ENCODE measurements at regions not wholly inside any gene's neighbourhood (a gene's known extent, or its start where the extent isn't known, plus 50 kb on each side); places are given as distances from the start of the nearest gene placed in this dataset.
"Not testable (repeated sequence)": the region's sequence is repeated elsewhere in the genome, so short reads cannot be mapped to it uniquely, and the experiment has no call there.

- TF ChIP-seq REST (IDR thresholded peaks at IDR 0.05; ENCODE audit: low read depth) (no peak), FOSL1 (IDR thresholded peaks at IDR 0.05; ENCODE audit: low read depth) (no peak), POLR2AphosphoS5 (IDR thresholded peaks at IDR 0.05; ENCODE audit: low read depth, low read length) (no peak)
Measured at GRCh38 chr12:111120578-111120977, 200.2 kb upstream of the MYL2 start (continued).

GRCh38 chr12:111117017-111117416, 196.6 kb upstream of the MYL2 start:
- Histone ChIP-seq H3K27me3 (ENCODE audit: insufficient read depth, low read length) (peaks cover 11% of the 10 kb centered on the region), H3K9me3 (ENCODE audit: control insufficient read depth in 1 of 2, insufficient read depth in 1 of 2, low read depth in 1 of 2, low read length in 2 of 2) (peaks cover 0 to 3% of the 10 kb centered on the region in 2 experiments; a peak in 1 of 4 replicates), H4K20me1 (ENCODE audit: insufficient read depth) (no peaks in the 10 kb centered on the region), H3K4me3 (replicated peaks in 1 of 2; ENCODE audit: low read depth in 1 of 2, low read length in 2 of 2) (no peak overlapping the region), H3K27ac (ENCODE audit: low read depth, low read length) (no peak overlapping the region), H3K4me2 (ENCODE audit: low read length) (no peak overlapping the region), H3K36me3 (ENCODE audit: control insufficient read depth in 1 of 2, insufficient read depth in 2 of 2, low read length in 2 of 2) (no peaks in the 10 kb centered on the region), H3K9me2 (ENCODE audit: insufficient read depth) (no peaks in the 10 kb centered on the region), H2AFZ (ENCODE audit: low read depth, low read length, poor library complexity, severe bottlenecking) (no peak overlapping the region), H3K9ac (ENCODE audit: low read length) (no peak overlapping the region), H3K79me2 (ENCODE audit: insufficient read depth, low read length) (no peaks in the 10 kb centered on the region), H3K4me1 (ENCODE audit: control insufficient read depth in 1 of 2, insufficient read depth in 2 of 2, low read length in 2 of 2) (no peaks in the 10 kb centered on the region)
- CTCF ChIA-PET, result no interaction called here
- BruUV-seq (replicated peaks), result no TSS peak
- POLR2A ChIA-PET, result no interaction called here
- TF ChIP-seq CTCF (IDR thresholded peaks at IDR 0.05 in 2 of 3, conservative IDR thresholded peaks at IDR 0.05 in 1 of 3; ENCODE audit: borderline replicate concordance in 1 of 3, insufficient read depth in 1 of 3, low read depth in 2 of 3, low read length in 2 of 3) (no peak), EZH2 (IDR thresholded peaks at IDR 0.05) (no peak), EGR1 (IDR thresholded peaks at IDR 0.05; ENCODE audit: low read depth) (no peak), MAX (IDR thresholded peaks at IDR 0.05) (no peak), ELF1 (IDR thresholded peaks at IDR 0.05; ENCODE audit: borderline replicate concordance, low read depth) (no peak), EZH2phosphoT487 (IDR thresholded peaks at IDR 0.05; ENCODE audit: borderline replicate concordance) (no peak)
- RAD21 ChIA-PET (ENCODE audit: low non-redundant PET in 1 of 2, low total read pairs in 2 of 2, uncharacterized antibody in 2 of 2, unreplicated experiment in 2 of 2), result no interaction called here
- no peak for DNase-seq (ENCODE audit: low read depth, low spot score)
- no peak for ATAC-seq
- intact Hi-C loops (cut with micrococcal nuclease), result no loop called here

DNA sequence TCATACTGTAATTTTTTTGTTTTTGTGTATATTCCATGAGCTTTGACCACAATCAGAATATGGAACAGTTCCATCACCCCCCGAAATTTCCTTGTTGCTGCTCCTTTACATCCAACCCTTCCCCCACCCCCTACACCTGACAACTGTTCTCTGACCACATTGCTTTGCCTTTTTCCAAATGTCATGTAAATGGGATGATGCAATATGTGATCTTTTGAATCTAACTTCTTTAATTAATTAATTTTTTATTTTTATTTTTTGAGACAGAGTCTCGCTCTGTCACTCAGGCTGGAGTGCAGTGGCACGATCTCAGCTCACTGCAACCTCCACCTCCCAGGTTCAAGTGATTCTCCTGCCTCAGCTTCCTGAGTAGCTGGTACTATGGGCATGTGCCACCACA, 192.9 kb upstream of the MYL2 start:
- RAD21 ChIA-PET (ENCODE audit: low non-redundant PET in 1 of 2, low total read pairs in 2 of 2, uncharacterized antibody in 2 of 2, unreplicated experiment in 2 of 2); H2AFZ ChIP-seq (ENCODE audit: low read depth, low read length, poor library complexity, severe bottlenecking); H3K4me3 ChIP-seq (replicated peaks in 1 of 2; ENCODE audit: low read depth in 1 of 2, low read length in 2 of 2); H3K9me2 ChIP-seq (ENCODE audit: insufficient read depth); ATAC-seq; H3K4me2 ChIP-seq (ENCODE audit: low read length); H3K36me3 ChIP-seq (ENCODE audit: control insufficient read depth in 1 of 2, insufficient read depth in 2 of 2, low read length in 2 of 2); CTCF ChIA-PET; H4K20me1 ChIP-seq (ENCODE audit: insufficient read depth); H3K79me2 ChIP-seq (ENCODE audit: insufficient read depth, low read length); H3K27ac ChIP-seq (ENCODE audit: low read depth, low read length); H3K4me1 ChIP-seq (ENCODE audit: control insufficient read depth in 1 of 2, insufficient read depth in 2 of 2, low read length in 2 of 2); H3K27me3 ChIP-seq (ENCODE audit: insufficient read depth, low read length); H3K9ac ChIP-seq (ENCODE audit: low read length); DNase-seq (ENCODE audit: low read depth, low spot score); POLR2A ChIA-PET; H3K9me3 ChIP-seq (ENCODE audit: control insufficient read depth in 1 of 2, insufficient read depth in 1 of 2, low read depth in 1 of 2, low read length in 2 of 2); intact Hi-C loops (cut with micrococcal nuclease); BruUV-seq (replicated peaks): not testable (repeated sequence)
